Mammary epithelial cell (primary cell): ENCODE measurements at regions not wholly inside any gene's neighbourhood (a gene's known extent, or its start where the extent isn't known, plus 50 kb on each side); places are given as distances from the start of the nearest gene placed in this dataset.

ENCODE experiments used
- EZH2 ChIP-seq: IDR thresholded peaks from 2 replicates; pipeline ENCODE4 v1.6.1; 2012; ENCODE audit warnings: low read length, inconsistent platforms, borderline replicate concordance
- TF ChIP-seq, protein P1 (sequence below), 2 donors: IDR thresholded peaks in 1 of 2; conservative IDR thresholded peaks in 1 of 2; 2 replicates each; pipeline ENCODE4 v1.5.1; 2011 to 2012; ENCODE audit warnings: inconsistent platforms in 2 of 2, low read length in 2 of 2, mild to moderate bottlenecking in 2 of 2, control low read depth in 1 of 2, low read depth in 1 of 2; ENCODE audit not compliant: insufficient read depth in 1 of 2; ENCODE audit errors: extremely low read depth in 1 of 2

DNA sequence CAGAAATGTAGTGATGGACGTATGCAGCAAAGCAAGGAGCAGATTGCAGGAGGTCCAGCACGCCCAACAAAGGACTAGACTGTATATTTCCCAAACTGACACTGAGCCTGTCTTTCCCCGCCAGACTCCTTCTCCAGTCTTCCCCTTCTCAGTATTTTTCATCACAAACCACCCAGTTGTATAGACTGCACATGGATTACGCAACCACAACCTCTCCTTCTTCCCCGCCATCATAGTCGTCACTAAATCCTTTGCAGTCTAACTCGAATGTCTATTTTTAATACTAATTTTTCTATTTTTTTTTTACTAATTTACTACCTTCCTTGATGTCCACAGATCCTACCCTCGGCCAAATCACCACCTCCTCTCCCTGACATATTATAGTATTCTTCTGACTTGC is 105.4 kb downstream of the MTNR1A start:
- TF ChIP-seq, protein P1, sequence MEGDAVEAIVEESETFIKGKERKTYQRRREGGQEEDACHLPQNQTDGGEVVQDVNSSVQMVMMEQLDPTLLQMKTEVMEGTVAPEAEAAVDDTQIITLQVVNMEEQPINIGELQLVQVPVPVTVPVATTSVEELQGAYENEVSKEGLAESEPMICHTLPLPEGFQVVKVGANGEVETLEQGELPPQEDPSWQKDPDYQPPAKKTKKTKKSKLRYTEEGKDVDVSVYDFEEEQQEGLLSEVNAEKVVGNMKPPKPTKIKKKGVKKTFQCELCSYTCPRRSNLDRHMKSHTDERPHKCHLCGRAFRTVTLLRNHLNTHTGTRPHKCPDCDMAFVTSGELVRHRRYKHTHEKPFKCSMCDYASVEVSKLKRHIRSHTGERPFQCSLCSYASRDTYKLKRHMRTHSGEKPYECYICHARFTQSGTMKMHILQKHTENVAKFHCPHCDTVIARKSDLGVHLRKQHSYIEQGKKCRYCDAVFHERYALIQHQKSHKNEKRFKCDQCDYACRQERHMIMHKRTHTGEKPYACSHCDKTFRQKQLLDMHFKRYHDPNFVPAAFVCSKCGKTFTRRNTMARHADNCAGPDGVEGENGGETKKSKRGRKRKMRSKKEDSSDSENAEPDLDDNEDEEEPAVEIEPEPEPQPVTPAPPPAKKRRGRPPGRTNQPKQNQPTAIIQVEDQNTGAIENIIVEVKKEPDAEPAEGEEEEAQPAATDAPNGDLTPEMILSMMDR (conservative IDR thresholded peaks at IDR 0.05 in 1 of 2, IDR thresholded peaks at IDR 0.05 in 1 of 2; ENCODE audit: extremely low read depth in 1 of 2, insufficient read depth in 1 of 2, low read depth in 1 of 2, low read length in 2 of 2), result no peak
- no peak for TF ChIP-seq EZH2
